ENCODE measurements at regions not wholly inside any gene's neighbourhood (a gene's known extent, or its start where the extent isn't known, plus 50 kb on each side); places are given as distances from the start of the nearest gene placed in this dataset.

DNA sequence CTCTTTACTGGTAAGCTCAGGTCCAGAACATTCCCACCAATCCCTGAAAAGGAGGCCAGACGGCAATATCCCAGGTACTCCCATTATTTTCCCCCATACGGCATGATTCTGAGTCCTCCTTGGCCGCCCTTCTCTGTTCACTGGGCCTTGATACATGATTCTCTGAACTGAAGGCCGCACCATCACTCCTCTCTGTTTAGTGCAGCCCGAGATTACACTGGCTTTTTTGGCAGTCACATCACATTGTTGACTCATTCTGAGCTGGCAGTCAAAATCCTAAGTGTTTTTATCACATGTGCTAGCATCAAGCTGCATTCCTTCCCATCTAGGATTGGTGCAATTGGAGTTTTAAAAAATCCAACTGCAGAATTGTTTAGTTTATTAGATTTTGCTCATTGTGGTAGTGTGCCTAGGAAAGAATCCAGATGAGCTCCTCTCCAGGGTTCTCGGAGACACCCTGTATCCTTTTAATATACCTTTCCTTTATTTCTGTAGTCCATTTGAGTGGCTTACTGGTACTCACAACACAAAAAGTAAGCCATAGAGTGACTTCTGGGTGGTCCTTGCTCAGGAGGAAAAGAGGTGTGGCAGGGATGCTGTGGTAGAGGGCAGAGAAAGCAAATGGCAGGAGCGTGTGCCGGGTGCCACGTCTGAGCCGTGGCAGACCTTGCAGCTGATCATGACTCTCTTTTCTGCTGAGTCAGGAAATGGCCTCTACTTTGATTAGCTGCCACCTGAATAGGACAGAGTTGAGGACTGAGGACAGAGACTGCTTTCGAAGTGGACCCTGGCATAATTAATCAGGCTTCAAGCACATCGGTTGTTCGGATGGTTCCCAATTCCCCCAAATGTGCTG, 121.1 kb upstream of the IL12B start:
- H3K4me1 ChIP-seq, result peaks cover 3 to 7% of the 10 kb centered on the region in 2 donors
- no peaks in the 10 kb centered on the region for H3K36me3 ChIP-seq
- DNase-seq, result peak; percentile 61 to 81
- TF ChIP-seq POLR2A (IDR thresholded peaks at IDR 0.05), result no peak
- TF ChIP-seq, protein P1, sequence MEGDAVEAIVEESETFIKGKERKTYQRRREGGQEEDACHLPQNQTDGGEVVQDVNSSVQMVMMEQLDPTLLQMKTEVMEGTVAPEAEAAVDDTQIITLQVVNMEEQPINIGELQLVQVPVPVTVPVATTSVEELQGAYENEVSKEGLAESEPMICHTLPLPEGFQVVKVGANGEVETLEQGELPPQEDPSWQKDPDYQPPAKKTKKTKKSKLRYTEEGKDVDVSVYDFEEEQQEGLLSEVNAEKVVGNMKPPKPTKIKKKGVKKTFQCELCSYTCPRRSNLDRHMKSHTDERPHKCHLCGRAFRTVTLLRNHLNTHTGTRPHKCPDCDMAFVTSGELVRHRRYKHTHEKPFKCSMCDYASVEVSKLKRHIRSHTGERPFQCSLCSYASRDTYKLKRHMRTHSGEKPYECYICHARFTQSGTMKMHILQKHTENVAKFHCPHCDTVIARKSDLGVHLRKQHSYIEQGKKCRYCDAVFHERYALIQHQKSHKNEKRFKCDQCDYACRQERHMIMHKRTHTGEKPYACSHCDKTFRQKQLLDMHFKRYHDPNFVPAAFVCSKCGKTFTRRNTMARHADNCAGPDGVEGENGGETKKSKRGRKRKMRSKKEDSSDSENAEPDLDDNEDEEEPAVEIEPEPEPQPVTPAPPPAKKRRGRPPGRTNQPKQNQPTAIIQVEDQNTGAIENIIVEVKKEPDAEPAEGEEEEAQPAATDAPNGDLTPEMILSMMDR (IDR thresholded peaks at IDR 0.05), result no peak
- peak overlapping the region; percentile 60 to 84 for H3K27ac ChIP-seq
- H3K9me3 ChIP-seq, result no peaks in the 10 kb centered on the region
- no peaks in the 10 kb centered on the region for H3K27me3 ChIP-seq
- intact Hi-C loops (cut with DNase I; ENCODE audit: low total_unique reads), result no loop called here
- H3K4me3 ChIP-seq, result no peak overlapping the region

DNA sequence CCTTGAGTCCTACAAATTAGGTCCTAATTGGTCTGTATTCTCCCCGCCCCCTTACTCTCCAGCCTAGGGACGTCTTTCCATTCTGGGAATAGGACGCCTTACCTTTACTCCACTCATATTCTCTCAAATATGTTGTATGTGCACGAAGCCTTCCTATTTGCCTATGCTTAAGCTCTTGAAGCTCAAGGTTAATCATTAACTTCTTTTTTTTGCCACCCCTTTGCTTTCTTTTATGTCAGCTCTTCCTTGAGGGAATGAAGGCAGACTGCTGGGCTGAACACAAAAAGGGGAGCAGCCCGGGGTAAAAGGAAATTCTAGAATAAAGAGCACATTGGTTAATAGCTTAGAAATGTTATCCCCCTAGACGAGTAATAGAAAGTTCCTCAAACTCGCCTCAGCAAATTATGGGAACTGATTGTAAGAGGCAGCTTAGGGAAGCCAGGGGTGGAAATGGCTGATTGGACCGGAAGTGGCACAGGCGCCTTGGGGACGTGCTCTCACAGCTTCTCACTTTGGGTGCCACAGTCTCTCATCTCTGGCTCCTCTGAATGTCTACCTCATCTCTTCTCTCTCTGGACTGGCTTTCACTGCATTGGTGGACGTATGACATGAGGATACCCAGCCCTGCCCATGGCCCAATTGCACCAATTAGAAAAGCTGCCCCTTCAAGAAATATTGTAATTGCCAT, 122.3 kb upstream of the IL12B start:
- TF ChIP-seq, protein P1 (IDR thresholded peaks at IDR 0.05), result no peak
- no peak for TF ChIP-seq POLR2A (IDR thresholded peaks at IDR 0.05)
- Histone ChIP-seq H3K4me1 (peaks cover 3 to 7% of the 10 kb centered on the region in 2 donors), H3K27me3 (no peaks in the 10 kb centered on the region), H3K27ac (no peak overlapping the region), H3K4me3 (no peak overlapping the region), H3K36me3 (no peaks in the 10 kb centered on the region), H3K9me3 (no peaks in the 10 kb centered on the region)
- intact Hi-C loops (cut with DNase I; ENCODE audit: low total_unique reads), result no loop called here
- no peak for DNase-seq

DNA sequence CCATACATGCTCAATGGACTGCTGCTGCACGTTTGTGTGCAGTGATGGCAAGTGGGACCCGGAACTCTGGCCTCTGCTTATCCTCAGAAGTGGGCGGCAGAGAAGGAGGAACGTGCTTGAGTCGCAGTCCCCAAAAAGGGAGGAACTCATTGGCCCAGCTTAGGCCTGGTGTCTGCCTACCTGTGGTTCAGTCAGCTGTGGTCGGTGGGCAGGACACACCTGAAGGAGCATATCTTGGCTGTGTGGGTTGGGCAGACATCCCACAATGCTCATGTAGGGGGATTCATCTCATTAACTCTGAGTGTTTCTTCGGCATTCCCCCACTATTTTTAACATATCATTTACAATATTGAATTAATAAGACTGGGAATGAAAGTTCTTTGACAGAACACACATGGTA, 122.9 kb upstream of the IL12B start:
- Histone ChIP-seq H3K36me3 (no peaks in the 10 kb centered on the region), H3K4me3 (no peak overlapping the region), H3K4me1 (peaks cover 3 to 7% of the 10 kb centered on the region in 2 donors), H3K9me3 (no peaks in the 10 kb centered on the region), H3K27ac (no peak overlapping the region), H3K27me3 (no peaks in the 10 kb centered on the region)
- DNase-seq, result no peak
- TF ChIP-seq, protein P1 (IDR thresholded peaks at IDR 0.05), result no peak
- intact Hi-C loops (cut with DNase I; ENCODE audit: low total_unique reads), result no loop called here

DNA sequence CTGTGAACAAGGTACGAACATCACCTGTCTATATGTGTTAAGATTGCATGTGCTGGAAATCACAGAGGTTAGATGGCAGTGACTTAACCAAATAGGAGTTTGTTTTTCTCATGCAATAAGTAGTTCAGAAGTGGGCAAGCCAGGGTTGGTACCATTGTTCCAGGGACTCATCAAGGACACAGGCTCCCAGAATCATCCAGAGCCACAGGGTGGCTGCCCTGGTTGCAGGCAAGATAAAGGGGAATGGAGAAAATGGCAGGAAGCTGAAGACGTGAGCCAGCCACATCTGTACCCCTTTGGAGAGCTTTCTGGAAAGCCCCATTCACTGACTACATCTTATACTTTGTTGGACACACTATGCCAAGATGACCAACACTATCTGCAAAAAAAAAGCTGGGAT, 126.0 kb upstream of the IL12B start:
- Histone ChIP-seq H3K27me3 (no peaks in the 10 kb centered on the region), H3K9me3 (no peaks in the 10 kb centered on the region), H3K36me3 (no peaks in the 10 kb centered on the region), H3K4me3 (no peak overlapping the region), H3K27ac (no peak overlapping the region), H3K4me1 (peaks cover 3 to 7% of the 10 kb centered on the region in 2 donors)
- TF ChIP-seq, protein P1 (IDR thresholded peaks at IDR 0.05), result no peak
- TF ChIP-seq POLR2A (IDR thresholded peaks at IDR 0.05), result no peak
- DNase-seq, result no peak
- intact Hi-C loops (cut with DNase I; ENCODE audit: low total_unique reads), result no loop called here

All from uterus (tissue), 3 donors.